ENCODE measurements at regions not wholly inside any gene's neighbourhood (a gene's known extent, or its start where the extent isn't known, plus 50 kb on each side); places are given as distances from the start of the nearest gene placed in this dataset.
"Not testable (repeated sequence)": the region's sequence is repeated elsewhere in the genome, so short reads cannot be mapped to it uniquely, and the experiment has no call there.

DNA sequence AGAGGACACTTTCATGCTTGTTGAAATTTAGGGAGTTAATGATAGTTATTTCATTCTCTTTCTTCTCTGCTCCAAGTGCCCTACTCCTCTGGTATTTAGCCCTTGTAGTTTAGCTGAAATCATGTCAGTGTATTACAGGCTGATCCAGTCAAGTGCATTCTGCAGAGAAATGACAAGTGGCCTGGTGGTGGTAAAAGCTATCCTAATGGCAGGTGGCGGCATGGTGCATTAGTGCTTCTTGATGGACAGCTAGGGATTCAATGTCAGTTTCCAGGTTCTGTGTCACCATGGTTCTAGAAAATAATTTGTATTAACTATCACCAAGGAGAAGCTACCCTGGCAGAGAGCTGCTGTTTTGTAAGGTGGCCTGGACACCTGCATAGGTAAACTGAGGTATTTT, 90.0 kb upstream of the BNIP2 start:
- DNase-seq, result no peak
- TF ChIP-seq, protein P1, sequence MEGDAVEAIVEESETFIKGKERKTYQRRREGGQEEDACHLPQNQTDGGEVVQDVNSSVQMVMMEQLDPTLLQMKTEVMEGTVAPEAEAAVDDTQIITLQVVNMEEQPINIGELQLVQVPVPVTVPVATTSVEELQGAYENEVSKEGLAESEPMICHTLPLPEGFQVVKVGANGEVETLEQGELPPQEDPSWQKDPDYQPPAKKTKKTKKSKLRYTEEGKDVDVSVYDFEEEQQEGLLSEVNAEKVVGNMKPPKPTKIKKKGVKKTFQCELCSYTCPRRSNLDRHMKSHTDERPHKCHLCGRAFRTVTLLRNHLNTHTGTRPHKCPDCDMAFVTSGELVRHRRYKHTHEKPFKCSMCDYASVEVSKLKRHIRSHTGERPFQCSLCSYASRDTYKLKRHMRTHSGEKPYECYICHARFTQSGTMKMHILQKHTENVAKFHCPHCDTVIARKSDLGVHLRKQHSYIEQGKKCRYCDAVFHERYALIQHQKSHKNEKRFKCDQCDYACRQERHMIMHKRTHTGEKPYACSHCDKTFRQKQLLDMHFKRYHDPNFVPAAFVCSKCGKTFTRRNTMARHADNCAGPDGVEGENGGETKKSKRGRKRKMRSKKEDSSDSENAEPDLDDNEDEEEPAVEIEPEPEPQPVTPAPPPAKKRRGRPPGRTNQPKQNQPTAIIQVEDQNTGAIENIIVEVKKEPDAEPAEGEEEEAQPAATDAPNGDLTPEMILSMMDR (IDR thresholded peaks at IDR 0.05; ENCODE audit: low read depth, low read length), result no peak
- Histone ChIP-seq H3K4me3 (ENCODE audit: low read depth, low read length) (no peak overlapping the region), H3K36me3 (no peaks in the 10 kb centered on the region), H3K9me3 (no peaks in the 10 kb centered on the region), H3K27me3 (peaks cover 10% of the 10 kb centered on the region), H3K4me1 (no peaks in the 10 kb centered on the region)

DNA sequence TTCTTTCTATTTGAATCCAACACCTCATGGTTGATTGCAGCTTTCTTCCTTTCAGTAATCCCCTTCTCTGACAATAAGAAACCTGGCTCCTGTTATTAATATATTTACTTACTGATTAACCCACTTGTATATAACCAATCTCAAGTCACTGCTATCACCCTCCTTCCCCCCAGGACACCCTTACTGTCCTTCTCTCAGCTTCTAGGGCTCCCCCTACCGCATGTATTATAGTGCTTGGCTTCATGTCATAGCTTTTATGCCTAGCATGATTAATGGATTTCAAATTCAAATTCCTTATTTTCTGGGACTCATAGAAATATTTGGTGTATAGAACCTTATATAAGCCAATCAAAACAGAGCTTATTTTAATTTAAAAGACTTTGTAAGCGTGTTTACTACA, 75.7 kb upstream of the BNIP2 start:
- no peaks in the 10 kb centered on the region for H3K36me3 ChIP-seq
- TF ChIP-seq, protein P1 (IDR thresholded peaks at IDR 0.05; ENCODE audit: low read depth, low read length), result peak; percentile 36
- H3K27me3 ChIP-seq, result peaks cover 45% of the 10 kb centered on the region
- DNase-seq, result no peak
- no peaks in the 10 kb centered on the region for H3K4me1 ChIP-seq
- H3K4me3 ChIP-seq (ENCODE audit: low read depth, low read length), result no peak overlapping the region
- H3K9me3 ChIP-seq, result no peaks in the 10 kb centered on the region

DNA sequence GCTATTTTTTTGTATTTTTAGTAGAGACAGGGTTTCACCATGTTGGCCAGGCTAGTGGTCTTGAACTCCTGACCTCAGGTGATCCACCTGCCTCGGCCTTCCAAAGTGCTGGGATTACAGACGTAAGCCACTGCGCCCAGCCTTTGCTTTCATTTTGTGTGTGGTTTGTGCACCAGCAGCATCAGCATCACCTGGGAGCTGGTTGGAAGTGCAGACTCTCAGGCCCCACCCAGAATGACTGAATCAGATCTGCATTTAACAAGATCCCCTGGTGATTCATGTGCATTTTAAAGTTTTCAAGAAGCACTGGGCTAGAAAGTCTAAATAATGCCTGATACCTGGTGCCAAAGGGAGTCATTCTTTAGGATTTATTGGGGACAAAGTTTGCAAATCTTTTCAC, 73.4 kb upstream of the BNIP2 start:
- DNase-seq, result no peak
- H3K4me1 ChIP-seq, result no peaks in the 10 kb centered on the region
- no peak overlapping the region for H3K4me3 ChIP-seq (ENCODE audit: low read depth, low read length)
- H3K27me3 ChIP-seq, result peaks cover 53% of the 10 kb centered on the region
- TF ChIP-seq, protein P1 (IDR thresholded peaks at IDR 0.05; ENCODE audit: low read depth, low read length), result no peak
- no peaks in the 10 kb centered on the region for H3K36me3 ChIP-seq
- no peaks in the 10 kb centered on the region for H3K9me3 ChIP-seq

DNA sequence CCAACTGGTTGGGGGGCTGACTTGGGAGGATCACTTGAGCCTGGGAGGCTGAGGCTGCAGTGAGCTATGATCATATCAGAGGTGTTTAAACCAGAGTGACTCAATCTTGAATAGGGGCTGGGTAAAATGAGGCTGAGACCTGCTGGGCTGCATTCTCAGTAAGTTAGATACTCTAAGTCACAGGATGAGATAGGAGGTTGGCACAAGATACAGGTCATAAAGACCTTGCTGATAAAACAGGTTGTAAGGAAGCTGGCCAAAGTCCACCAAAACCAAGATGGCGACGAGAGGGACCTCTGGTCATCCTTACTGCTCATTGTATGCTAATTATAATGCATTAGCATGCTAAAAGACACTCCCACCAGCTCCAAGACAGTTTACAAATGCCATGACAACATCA, 71.1 kb upstream of the BNIP2 start:
- H3K9me3 ChIP-seq; DNase-seq; H3K4me1 ChIP-seq; H3K4me3 ChIP-seq (ENCODE audit: low read depth, low read length); H3K36me3 ChIP-seq: not testable (repeated sequence)
- H3K27me3 ChIP-seq, result peaks cover 50% of the 10 kb centered on the region

DNA sequence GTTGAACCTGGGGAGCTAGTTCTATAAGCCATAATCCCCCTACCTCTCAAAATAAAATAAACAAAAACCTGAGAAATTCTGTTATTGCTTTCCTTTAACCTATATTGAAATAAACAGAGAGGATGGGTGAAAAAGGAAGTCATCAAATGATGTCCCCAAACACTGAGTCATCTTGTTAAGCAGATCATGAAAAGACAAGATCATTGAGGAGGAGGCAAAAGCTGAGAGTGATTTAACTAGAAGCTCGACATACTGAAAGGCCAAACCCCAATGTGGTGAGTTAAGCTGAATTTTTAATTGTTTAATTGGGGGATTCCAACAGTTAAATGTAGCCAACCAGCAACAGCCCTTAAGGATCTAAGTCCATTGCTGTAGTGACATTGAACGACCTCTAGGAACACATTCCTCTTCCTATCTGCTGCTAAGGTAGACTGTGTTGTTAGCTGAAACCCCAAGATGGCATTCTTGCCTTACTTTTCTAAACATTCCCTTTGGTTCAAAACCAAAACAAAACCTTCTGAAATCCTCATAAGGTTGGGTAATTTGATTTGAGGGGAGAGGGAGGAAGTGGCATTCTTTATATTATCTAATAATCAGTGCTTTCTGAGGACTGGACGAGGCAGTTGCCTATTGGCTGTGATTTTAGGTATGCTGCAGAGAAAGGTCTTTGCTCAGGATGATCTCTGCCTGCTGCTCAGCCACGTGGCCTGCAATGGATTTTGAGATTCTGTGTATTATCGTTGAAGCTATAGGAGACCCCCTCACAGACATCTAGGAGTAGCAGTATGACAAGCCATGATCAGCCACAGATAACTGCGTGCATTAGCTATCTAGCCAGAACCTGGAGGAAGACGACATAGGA, 62.7 kb upstream of the BNIP2 start:
- DNase-seq, result no peak
- Histone ChIP-seq H3K4me3 (ENCODE audit: low read depth, low read length) (no peak overlapping the region), H3K4me1 (no peaks in the 10 kb centered on the region; the same call in 1 of the 2 replicates), H3K27me3 (peaks cover 40% of the 10 kb centered on the region), H3K9me3 (no peaks in the 10 kb centered on the region), H3K36me3 (no peaks in the 10 kb centered on the region)
- TF ChIP-seq, protein P1 (IDR thresholded peaks at IDR 0.05; ENCODE audit: low read depth, low read length), result peak; percentile 44

DNA sequence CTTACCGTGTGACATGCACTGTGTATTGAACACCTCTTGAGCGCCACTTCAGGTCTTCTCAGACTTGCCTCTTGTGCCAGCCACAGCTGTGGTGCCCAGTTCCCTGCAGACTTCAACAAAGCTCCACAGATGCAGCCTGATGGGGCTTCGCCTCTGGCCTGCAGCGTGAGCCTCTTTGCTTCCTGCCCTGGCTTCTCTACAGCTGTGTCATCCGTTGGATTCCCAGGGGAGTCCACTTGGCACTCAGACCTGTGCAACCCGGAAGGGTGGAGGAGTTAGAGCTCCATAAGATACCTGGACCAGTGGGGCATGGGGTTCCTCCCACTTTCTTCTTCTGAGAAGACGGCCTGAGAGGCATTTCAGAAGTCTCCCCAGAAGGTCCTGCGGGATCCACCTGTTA, 57.7 kb upstream of the BNIP2 start:
- H3K27me3 ChIP-seq, result peaks cover 38% of the 10 kb centered on the region

More for the DNA sequence above, 57.7 kb upstream of the BNIP2 start:
- Histone ChIP-seq H3K4me1 (no peaks in the 10 kb centered on the region; the same call in 1 of the 2 replicates), H3K36me3 (no peaks in the 10 kb centered on the region), H3K9me3 (no peaks in the 10 kb centered on the region), H3K4me3 (ENCODE audit: low read depth, low read length) (no peak overlapping the region)
- DNase-seq, result peak; percentile 19
- TF ChIP-seq, protein P1 (IDR thresholded peaks at IDR 0.05; ENCODE audit: low read depth, low read length), result no peak
